ENCODE measurements at regions not wholly inside any gene's neighbourhood (a gene's known extent, or its start where the extent isn't known, plus 50 kb on each side); places are given as distances from the start of the nearest gene placed in this dataset.

- Histone ChIP-seq H3K18ac (ENCODE audit: low read depth in 1 of 2, low read length in 2 of 2) (no peak overlapping the region), H3K4ac (ENCODE audit: low read depth in 1 of 2, low read length in 2 of 2) (no peak overlapping the region), H3K4me1 (ENCODE audit: control insufficient read depth, insufficient read depth, low read depth, low read length) (peaks cover 25% of the 10 kb centered on the region), H4K8ac (ENCODE audit: low read length) (no peak overlapping the region), H3K79me1 (replicated peaks; ENCODE audit: low read length, poor library complexity, severe bottlenecking) (peaks cover 2% of the 10 kb centered on the region), H2BK5ac (ENCODE audit: low read depth, low read length, poor library complexity, severe bottlenecking) (no peak overlapping the region), H2AFZ (ENCODE audit: low read depth, low read length) (no peak overlapping the region), H4K91ac (ENCODE audit: low read length) (no peak overlapping the region), H3K4me3 (ENCODE audit: insufficient read depth in 1 of 2, low read depth in 1 of 2, low read length in 2 of 2) (no peak overlapping the region), H3K36me3 (ENCODE audit: control insufficient read depth in 1 of 2, insufficient read depth in 2 of 2, low read depth in 1 of 2, low read length in 2 of 2) (peaks cover 61 to 79% of the 10 kb centered on the region in 2 experiments), H3K27me3 (ENCODE audit: control insufficient read depth in 1 of 2, insufficient read depth in 1 of 2, low read length in 2 of 2) (no peaks in the 10 kb centered on the region), H2AK5ac (ENCODE audit: low read length, severe bottlenecking) (no peak overlapping the region), H3K27ac (ENCODE audit: low read length, poor library complexity, severe bottlenecking) (no peak overlapping the region), H2BK15ac (ENCODE audit: low read depth, poor library complexity, severe bottlenecking) (no peak overlapping the region), H3K4me2 (ENCODE audit: low read length, poor library complexity, severe bottlenecking) (no peak overlapping the region), H3K9ac (ENCODE audit: low read length) (no peak overlapping the region), H3K9me3 (ENCODE audit: control insufficient read depth, low read length) (no peaks in the 10 kb centered on the region), H3K14ac (ENCODE audit: low read length in 2 of 2) (no peak overlapping the region), H2BK120ac (ENCODE audit: low read depth, low read length) (no peak overlapping the region), H2BK12ac (ENCODE audit: low read length in 2 of 2) (no peak overlapping the region), H3K23ac (ENCODE audit: low read length in 2 of 2) (no peak overlapping the region)
- DNase-seq: no peak
- 98% methylated on average over 9 of the region's 9 CpGs for WGBS
Observed at GRCh38 chr2:120986898-120987650, 251.4 kb downstream of the GLI2 start.

GRCh38 chr2:120988051-120988699 lies 252.5 kb downstream of the GLI2 start:
- no peak overlapping the region for H3K14ac ChIP-seq (ENCODE audit: low read length in 2 of 2)
- no peak overlapping the region for H3K9ac ChIP-seq (ENCODE audit: low read length)
- H2BK15ac ChIP-seq (ENCODE audit: low read depth, poor library complexity, severe bottlenecking): no peak overlapping the region
- no peaks in the 10 kb centered on the region for H3K27me3 ChIP-seq (ENCODE audit: control insufficient read depth in 1 of 2, insufficient read depth in 1 of 2, low read length in 2 of 2)
- no peak overlapping the region for H2BK12ac ChIP-seq (ENCODE audit: low read length in 2 of 2)
- no peak overlapping the region for H3K18ac ChIP-seq (ENCODE audit: low read depth in 1 of 2, low read length in 2 of 2)
- no peak overlapping the region for H3K27ac ChIP-seq (ENCODE audit: low read length, poor library complexity, severe bottlenecking)
- H3K4me1 ChIP-seq (ENCODE audit: control insufficient read depth, insufficient read depth, low read depth, low read length): peaks cover 25% of the 10 kb centered on the region
- H3K36me3 ChIP-seq (ENCODE audit: control insufficient read depth in 1 of 2, insufficient read depth in 2 of 2, low read depth in 1 of 2, low read length in 2 of 2): peaks cover 56 to 76% of the 10 kb centered on the region in 2 experiments
- no peak overlapping the region for H2AFZ ChIP-seq (ENCODE audit: low read depth, low read length)
- H3K9me3 ChIP-seq (ENCODE audit: control insufficient read depth, low read length): no peaks in the 10 kb centered on the region
- no peak overlapping the region for H2BK120ac ChIP-seq (ENCODE audit: low read depth, low read length)
- H2BK5ac ChIP-seq (ENCODE audit: low read depth, low read length, poor library complexity, severe bottlenecking): no peak overlapping the region
- 97% methylated on average over 65 of the region's 68 CpGs for WGBS
- H4K8ac ChIP-seq (ENCODE audit: low read length): no peak overlapping the region
- no peak overlapping the region for H3K4ac ChIP-seq (ENCODE audit: low read depth in 1 of 2, low read length in 2 of 2)
- no peak overlapping the region for H3K23ac ChIP-seq (ENCODE audit: low read length in 2 of 2)
- no peak overlapping the region for H3K4me2 ChIP-seq (ENCODE audit: low read length, poor library complexity, severe bottlenecking)
- peaks cover 2% of the 10 kb centered on the region for H3K79me1 ChIP-seq (replicated peaks; ENCODE audit: low read length, poor library complexity, severe bottlenecking)
- no peak for DNase-seq
- no peak overlapping the region for H2AK5ac ChIP-seq (ENCODE audit: low read length, severe bottlenecking)
- H3K4me3 ChIP-seq (ENCODE audit: insufficient read depth in 1 of 2, low read depth in 1 of 2, low read length in 2 of 2): no peak overlapping the region
- no peak overlapping the region for H4K91ac ChIP-seq (ENCODE audit: low read length)

GRCh38 chr2:120988700-120989511 lies 253.2 kb downstream of the GLI2 start:
- Histone ChIP-seq H3K4ac (ENCODE audit: low read depth in 1 of 2, low read length in 2 of 2) (no peak overlapping the region), H3K9me3 (ENCODE audit: control insufficient read depth, low read length) (no peaks in the 10 kb centered on the region), H3K79me1 (replicated peaks; ENCODE audit: low read length, poor library complexity, severe bottlenecking) (peaks cover 2% of the 10 kb centered on the region), H3K9ac (ENCODE audit: low read length) (no peak overlapping the region), H2BK12ac (ENCODE audit: low read length in 2 of 2) (no peak overlapping the region), H2BK5ac (ENCODE audit: low read depth, low read length, poor library complexity, severe bottlenecking) (no peak overlapping the region), H4K91ac (ENCODE audit: low read length) (no peak overlapping the region), H2AK5ac (ENCODE audit: low read length, severe bottlenecking) (no peak overlapping the region), H3K36me3 (ENCODE audit: control insufficient read depth in 1 of 2, insufficient read depth in 2 of 2, low read depth in 1 of 2, low read length in 2 of 2) (peaks cover 56 to 80% of the 10 kb centered on the region in 2 experiments), H3K4me3 (ENCODE audit: insufficient read depth in 1 of 2, low read depth in 1 of 2, low read length in 2 of 2) (no peak overlapping the region), H3K27ac (ENCODE audit: low read length, poor library complexity, severe bottlenecking) (no peak overlapping the region), H2BK15ac (ENCODE audit: low read depth, poor library complexity, severe bottlenecking) (no peak overlapping the region), H3K4me1 (ENCODE audit: control insufficient read depth, insufficient read depth, low read depth, low read length) (peaks cover 24% of the 10 kb centered on the region), H2AFZ (ENCODE audit: low read depth, low read length) (no peak overlapping the region), H3K4me2 (ENCODE audit: low read length, poor library complexity, severe bottlenecking) (no peak overlapping the region), H3K14ac (ENCODE audit: low read length in 2 of 2) (no peak overlapping the region), H4K8ac (ENCODE audit: low read length) (no peak overlapping the region), H2BK120ac (ENCODE audit: low read depth, low read length) (no peak overlapping the region), H3K27me3 (ENCODE audit: control insufficient read depth in 1 of 2, insufficient read depth in 1 of 2, low read length in 2 of 2) (no peaks in the 10 kb centered on the region), H3K23ac (ENCODE audit: low read length in 2 of 2) (no peak overlapping the region), H3K18ac (ENCODE audit: low read depth in 1 of 2, low read length in 2 of 2) (no peak overlapping the region)
- DNase-seq: no peak
- WGBS: 98% methylated on average over 74 of the region's 74 CpGs

Measured in mesenchymal stem cell (in vitro differentiated cells and primary cell).